ENCODE measurements at regions not wholly inside any gene's neighbourhood (a gene's known extent, or its start where the extent isn't known, plus 50 kb on each side); places are given as distances from the start of the nearest gene placed in this dataset.
"Not testable (repeated sequence)": the region's sequence is repeated elsewhere in the genome, so short reads cannot be mapped to it uniquely, and the experiment has no call there.

- H3K27ac Mint-ChIP-seq: no peak overlapping the region
- ATAC-seq (no peak), DNase-seq (ENCODE audit: low spot score in 2 of 2) (no peak)
- no peaks in the 10 kb centered on the region for H3K36me3 Mint-ChIP-seq
- H3K9me3 Mint-ChIP-seq: no peaks in the 10 kb centered on the region
These were observed 98.0 kb upstream of the SLC25A36 start for GRCh38 chr3:140843656-140844055.

- DNase-seq (ENCODE audit: low spot score in 2 of 2) (no peak), ATAC-seq (no peak)
- Mint-ChIP-seq H3K27ac (no peak overlapping the region), H3K9me3 (no peaks in the 10 kb centered on the region), H3K36me3 (no peaks in the 10 kb centered on the region)
These were observed 97.6 kb upstream of the SLC25A36 start for GRCh38 chr3:140844072-140844471.

GRCh38 chr3:140845882-140846281 lies 95.8 kb upstream of the SLC25A36 start:
- no peaks in the 10 kb centered on the region for H3K9me3 Mint-ChIP-seq
- peak; percentile 34 to 49 for ATAC-seq
- H3K36me3 Mint-ChIP-seq: no peaks in the 10 kb centered on the region
- DNase-seq (ENCODE audit: low spot score in 2 of 2): no peak
- H3K27ac Mint-ChIP-seq: no peak overlapping the region

GRCh38 chr3:140848666-140849065 lies 93.0 kb upstream of the SLC25A36 start:
- no peak for ATAC-seq
- no peaks in the 10 kb centered on the region for H3K9me3 Mint-ChIP-seq
- no peak for DNase-seq (ENCODE audit: low spot score in 2 of 2)
- H3K27ac Mint-ChIP-seq: no peak overlapping the region
- no peaks in the 10 kb centered on the region for H3K36me3 Mint-ChIP-seq

- Mint-ChIP-seq H3K9me3 (no peaks in the 10 kb centered on the region), H3K27ac (no peak overlapping the region), H3K36me3 (no peaks in the 10 kb centered on the region)
- no peak for ATAC-seq
- no peak for DNase-seq (ENCODE audit: low spot score in 2 of 2)
These were observed 91.3 kb upstream of the SLC25A36 start for GRCh38 chr3:140850210-140850955.

GRCh38 chr3:140854961-140855360 lies 86.7 kb upstream of the SLC25A36 start:
- no peak for ATAC-seq
- no peak for DNase-seq (ENCODE audit: low spot score in 2 of 2)
- Mint-ChIP-seq H3K36me3 (no peaks in the 10 kb centered on the region), H3K9me3 (no peaks in the 10 kb centered on the region), H3K27ac (no peak overlapping the region)

GRCh38 chr3:140856905-140857304 lies 84.7 kb upstream of the SLC25A36 start:
- Mint-ChIP-seq H3K9me3 (no peaks in the 10 kb centered on the region), H3K36me3 (no peaks in the 10 kb centered on the region), H3K27ac (no peak overlapping the region)
- DNase-seq (ENCODE audit: low spot score in 2 of 2): no peak
- no peak for ATAC-seq

GRCh38 chr3:140857993-140858392 lies 83.6 kb upstream of the SLC25A36 start:
- H3K27ac Mint-ChIP-seq: no peak overlapping the region
- H3K36me3 Mint-ChIP-seq: no peaks in the 10 kb centered on the region
- H3K9me3 Mint-ChIP-seq: no peaks in the 10 kb centered on the region
- DNase-seq (ENCODE audit: low spot score in 2 of 2) (no peak), ATAC-seq (no peak)

- Mint-ChIP-seq H3K9me3 (no peaks in the 10 kb centered on the region), H3K36me3 (no peaks in the 10 kb centered on the region), H3K27ac (no peak overlapping the region)
- DNase-seq (ENCODE audit: low spot score in 2 of 2): no peak
- ATAC-seq: no peak
These were observed 81.9 kb upstream of the SLC25A36 start for GRCh38 chr3:140859592-140860336.

- Mint-ChIP-seq H3K9me3 (no peaks in the 10 kb centered on the region), H3K36me3 (no peaks in the 10 kb centered on the region), H3K27ac (no peak overlapping the region)
- peak in 1 of 2 donors; percentile 65 for DNase-seq (ENCODE audit: low spot score in 2 of 2)
- peak; percentile 44 to 53 for ATAC-seq
These were observed 78.0 kb upstream of the SLC25A36 start for GRCh38 chr3:140863580-140864009.

- Mint-ChIP-seq H3K36me3 (no peaks in the 10 kb centered on the region), H3K27ac (no peak overlapping the region), H3K9me3 (no peaks in the 10 kb centered on the region)
- ATAC-seq (no peak), DNase-seq (ENCODE audit: low spot score in 2 of 2) (no peak)
These were observed 71.3 kb upstream of the SLC25A36 start for GRCh38 chr3:140870351-140870750.

- Mint-ChIP-seq H3K9me3 (no peaks in the 10 kb centered on the region), H3K36me3 (no peaks in the 10 kb centered on the region), H3K27ac (no peak overlapping the region)
- ATAC-seq (no peak), DNase-seq (ENCODE audit: low spot score in 2 of 2) (no peak)
These were observed 70.6 kb upstream of the SLC25A36 start for GRCh38 chr3:140871022-140871421.

- DNase-seq (ENCODE audit: low spot score in 2 of 2); H3K27ac Mint-ChIP-seq; H3K9me3 Mint-ChIP-seq; H3K36me3 Mint-ChIP-seq; ATAC-seq: not testable (repeated sequence)
These were observed 69.5 kb upstream of the SLC25A36 start for GRCh38 chr3:140872165-140872564.

GRCh38 chr3:140883428-140884040 lies 58.1 kb upstream of the SLC25A36 start:
- peaks cover 0 to 13% of the 10 kb centered on the region in 2 donors for H3K36me3 Mint-ChIP-seq
- DNase-seq (ENCODE audit: low spot score in 2 of 2): no peak
- peaks cover 3 to 15% of the 10 kb centered on the region in 2 donors for H3K9me3 Mint-ChIP-seq
- no peak for ATAC-seq
- H3K27ac Mint-ChIP-seq: no peak overlapping the region

GRCh38 chr3:140885697-140886096 lies 55.9 kb upstream of the SLC25A36 start:
- ATAC-seq: not testable (repeated sequence)
- H3K9me3 Mint-ChIP-seq: peaks cover 0 to 11% of the 10 kb centered on the region in 2 donors

More at GRCh38 chr3:140885697-140886096, 55.9 kb upstream of the SLC25A36 start:
- not testable (repeated sequence) for DNase-seq (ENCODE audit: low spot score in 2 of 2); H3K27ac Mint-ChIP-seq; H3K36me3 Mint-ChIP-seq
